H1 (cell line): ENCODE measurements at regions not wholly inside any gene's neighbourhood (a gene's known extent, or its start where the extent isn't known, plus 50 kb on each side); places are given as distances from the start of the nearest gene placed in this dataset.

Experiments
- CTCF ChIA-PET: fragments of 300-600 bp; sonication (Branson Sonifier 250); formaldehyde crosslinking; loops from one replicate; lab custom pipeline; 2021; ENCODE audit not compliant: partially characterized antibody; lab: Charles Lee
- POLR2A ChIA-PET: fragments of 300-600 bp; sonication (Branson Sonifier 250); formaldehyde crosslinking; loops from one replicate; lab custom pipeline; 2021; ENCODE audit warnings: inconsistent platforms; ENCODE audit not compliant: partially characterized antibody; lab: Charles Lee
- DNase-seq, 2 experiments: peaks; one replicate each; pipeline versions ENCODE4 v3.0.0 to v3.0.0-alpha.2; 2010 to 2022; ENCODE audit warnings: low spot score in 2 of 2, low read depth in 1 of 2, mixed read lengths in 1 of 2
- FAIRE-seq: peaks from 2 replicates; lab custom pipeline; 2011; peaks lifted over from hg19 to GRCh38; lab: Jason Lieb, UNC
- H2AFZ ChIP-seq: 2 replicates; pipeline ENCODE4 v1.8.1; 2012; ENCODE audit warnings: low read length, inconsistent platforms
- H2AK5ac ChIP-seq: 2 replicates; pipeline ENCODE4 v1.6.1; 2013; ENCODE audit warnings: low read depth, low read length
- H2BK120ac ChIP-seq: replicated peaks from 2 replicates; pipeline ENCODE3; 2013; ENCODE audit warnings: low read depth, low read length, inconsistent platforms
- H2BK12ac ChIP-seq: 2 replicates; pipeline ENCODE4 v1.6.1; 2013; ENCODE audit warnings: low read depth, low read length
- H2BK15ac ChIP-seq: 2 replicates; pipeline ENCODE4 v1.6.1; 2013; ENCODE audit warnings: low read length
- H2BK20ac ChIP-seq: 2 replicates; pipeline ENCODE4 v1.6.1; 2013; ENCODE audit warnings: low read length
- H2BK5ac ChIP-seq: 2 replicates; pipeline ENCODE4 v1.6.1; 2013; ENCODE audit warnings: low read depth, low read length
- H3K14ac ChIP-seq: 2 replicates; pipeline ENCODE4 v1.6.1; 2013; ENCODE audit warnings: inconsistent platforms; ENCODE audit not compliant: insufficient read length
- H3K18ac ChIP-seq: 2 replicates; pipeline ENCODE4 v1.6.1; 2013; ENCODE audit warnings: low read length; ENCODE audit errors: extremely low read depth
- H3K23ac ChIP-seq: 2 replicates; pipeline ENCODE4 v1.6.1; 2013; ENCODE audit warnings: inconsistent platforms; ENCODE audit not compliant: insufficient read length
- H3K23me2 ChIP-seq: 2 replicates; pipeline ENCODE4 v1.6.1; 2013; ENCODE audit warnings: low read depth, low read length
- H3K27ac ChIP-seq: 2 replicates; pipeline ENCODE4 v1.6.1; 2011; ENCODE audit warnings: low read depth, low read length, inconsistent platforms
- H3K27me3 ChIP-seq, 4 experiments: replicated peaks in 1 of 4; 1 replicate in 1 of 4; 2 replicates in 3 of 4; pipeline versions ENCODE4 v1.6.1 to v1.8.1; 2011 to 2013; ENCODE audit warnings: low read length in 3 of 4, mild to moderate bottlenecking in 3 of 4, inconsistent platforms in 2 of 4, mixed read lengths in 2 of 4, moderate library complexity in 1 of 4; ENCODE audit not compliant: control insufficient read depth in 3 of 4, insufficient read depth in 3 of 4; ENCODE audit errors: extremely low read depth in 1 of 4
- H3K36me3 ChIP-seq, 4 experiments: 2 replicates each; pipeline versions ENCODE4 v1.6.1 to v1.8.1; 2011 to 2013; ENCODE audit warnings: mild to moderate bottlenecking in 4 of 4, low read length in 3 of 4, moderate library complexity in 2 of 4, control low read depth in 1 of 4, inconsistent platforms in 1 of 4; ENCODE audit not compliant: insufficient read depth in 4 of 4, control insufficient read depth in 2 of 4
- H3K4ac ChIP-seq: replicated peaks from 2 replicates; pipeline ENCODE3; 2013; ENCODE audit warnings: low read length, low read depth, mixed read lengths, inconsistent platforms; ENCODE audit not compliant: insufficient read length
- H3K4me1 ChIP-seq, 4 experiments: replicated peaks in 1 of 4; 1 replicate in 1 of 4; 2 replicates in 3 of 4; pipeline versions ENCODE4 v1.6.1 to v1.8.1; 2011 to 2013; ENCODE audit warnings: low read length in 3 of 4, inconsistent platforms in 2 of 4, mixed read lengths in 1 of 4; ENCODE audit not compliant: insufficient read depth in 4 of 4, control insufficient read depth in 3 of 4
- H3K4me2 ChIP-seq, 2 experiments: 2 replicates each; pipeline versions ENCODE4 v1.6.1 to v1.8.1; 2011 to 2013; ENCODE audit warnings: low read depth in 2 of 2, low read length in 2 of 2, control low read depth in 1 of 2, inconsistent platforms in 1 of 2, mild to moderate bottlenecking in 1 of 2; ENCODE audit not compliant: insufficient read depth in 1 of 2
- H3K4me3 ChIP-seq, 4 experiments: fragments of 200-600, 300-600 bp in 1 of 4; sonication (generic), shearing (Covaris generic), sonication (Bioruptor Twin) in 1 of 4; 2 replicates each; pipeline versions ENCODE4 v1.5.1 to v1.8.1; 2011 to 2016; ENCODE audit warnings: low read length in 4 of 4, low read depth in 3 of 4, control low read depth in 2 of 4, inconsistent platforms in 2 of 4, mild to moderate bottlenecking in 2 of 4, mixed read lengths in 1 of 4, moderate library complexity in 1 of 4; ENCODE audit not compliant: insufficient read depth in 2 of 4; ENCODE audit errors: extremely low read depth in 1 of 4
- H3K56ac ChIP-seq: replicated peaks from 2 replicates; pipeline ENCODE3; 2013; ENCODE audit warnings: low read depth, mild to moderate bottlenecking, mixed read lengths, low read length, inconsistent platforms; ENCODE audit not compliant: insufficient read length
- H3K79me1 ChIP-seq: 2 replicates; pipeline ENCODE4 v1.6.1; 2013; ENCODE audit warnings: low read depth, low read length, control low read depth
- H3K79me2 ChIP-seq, 2 experiments: 2 replicates each; pipeline versions ENCODE4 v1.6.1 to v1.8.1; 2012 to 2013; ENCODE audit warnings: low read length in 2 of 2, mild to moderate bottlenecking in 2 of 2, inconsistent platforms in 1 of 2; ENCODE audit not compliant: insufficient read depth in 2 of 2, control insufficient read depth in 1 of 2
- H3K9ac ChIP-seq, 4 experiments: replicated peaks in 1 of 4; 1 replicate in 1 of 4; 2 replicates in 3 of 4; pipeline versions ENCODE4 v1.6.1 to v1.8.1; 2011 to 2013; ENCODE audit warnings: low read depth in 3 of 4, low read length in 3 of 4, control low read depth in 2 of 4, mild to moderate bottlenecking in 2 of 4, moderate library complexity in 2 of 4, inconsistent platforms in 1 of 4; ENCODE audit errors: extremely low read depth in 1 of 4
- H3K9me3 ChIP-seq, 2 experiments: 2 replicates each; pipeline versions ENCODE4 v1.6.1 to v1.8.1; 2012 to 2013; ENCODE audit warnings: mild to moderate bottlenecking in 2 of 2, moderate library complexity in 2 of 2, control low read depth in 1 of 2, inconsistent platforms in 1 of 2, low read depth in 1 of 2, low read length in 1 of 2, mixed read lengths in 1 of 2; ENCODE audit not compliant: insufficient read depth in 2 of 2
- H4K20me1 ChIP-seq, 2 experiments: replicated peaks in 1 of 2; 2 replicates each; pipeline versions ENCODE3 to v1.8.1; 2011 to 2013; ENCODE audit warnings: inconsistent platforms in 2 of 2, low read length in 2 of 2, mild to moderate bottlenecking in 1 of 2; ENCODE audit not compliant: insufficient read depth in 2 of 2, control insufficient read depth in 1 of 2
- H4K5ac ChIP-seq: 2 replicates; pipeline ENCODE4 v1.6.1; 2013; ENCODE audit warnings: low read length, low read depth, mixed read lengths, inconsistent platforms; ENCODE audit not compliant: insufficient read length
- H4K8ac ChIP-seq: 2 replicates; pipeline ENCODE4 v1.8.0; 2013; ENCODE audit warnings: mild to moderate bottlenecking, moderate library complexity, low read length, inconsistent platforms; ENCODE audit not compliant: insufficient read depth; ENCODE audit errors: extremely low read depth
- H4K91ac ChIP-seq: replicated peaks from 2 replicates; pipeline ENCODE3; 2013; ENCODE audit warnings: low read length, mixed read lengths, inconsistent platforms; ENCODE audit not compliant: insufficient read length
- BACH1 ChIP-seq: IDR thresholded peaks from 2 replicates; pipeline ENCODE4 v1.6.1; 2012; ENCODE audit warnings: low read length, improper control_type of control experiment
- BRCA1 ChIP-seq: IDR thresholded peaks from 2 replicates; pipeline ENCODE4 v1.6.1; 2012; ENCODE audit warnings: low read depth, low read length, improper control_type of control experiment
- GTF2F1 ChIP-seq: IDR thresholded peaks from 2 replicates; pipeline ENCODE4 v1.6.1; 2012; ENCODE audit warnings: low read depth, low read length, improper control_type of control experiment, borderline replicate concordance
- JUN ChIP-seq: IDR thresholded peaks from 2 replicates; pipeline ENCODE4 v1.6.1; 2011; ENCODE audit warnings: low read depth, mild to moderate bottlenecking, improper control_type of control experiment, low read length
- JUND ChIP-seq: IDR thresholded peaks from 2 replicates; pipeline ENCODE4 v1.6.1; 2011; ENCODE audit warnings: mild to moderate bottlenecking, improper control_type of control experiment, low read length
- MAFK ChIP-seq: IDR thresholded peaks from 2 replicates; pipeline ENCODE4 v1.6.1; 2012; ENCODE audit warnings: low read depth, mild to moderate bottlenecking, improper control_type of control experiment, low read length
- POLR2A ChIP-seq, 2 experiments: IDR thresholded peaks; 1 replicate in 1 of 2; 2 replicates in 1 of 2; pipeline ENCODE4 v1.6.1; 2011; ENCODE audit warnings: low read depth in 2 of 2, low read length in 2 of 2, mild to moderate bottlenecking in 2 of 2; ENCODE audit errors: control extremely low read depth in 1 of 2
- POLR2AphosphoS5 ChIP-seq: IDR thresholded peaks from 2 replicates; pipeline ENCODE4 v1.6.1; 2011; ENCODE audit warnings: low read depth, low read length
- POU5F1 ChIP-seq: IDR thresholded peaks from 2 replicates; pipeline ENCODE4 v1.6.1; 2011; ENCODE audit warnings: low read depth, mild to moderate bottlenecking, low read length, moderate library complexity
- RXRA ChIP-seq: IDR thresholded peaks from 2 replicates; pipeline ENCODE4 v1.6.1; 2011; ENCODE audit warnings: low read depth, mild to moderate bottlenecking, low read length, moderate library complexity; ENCODE audit not compliant: insufficient read depth
- SIX5 ChIP-seq: IDR thresholded peaks from 2 replicates; pipeline ENCODE4 v1.6.1; 2011; ENCODE audit warnings: mild to moderate bottlenecking, low read depth, low read length
- SP1 ChIP-seq: IDR thresholded peaks from 2 replicates; pipeline ENCODE4 v1.6.1; 2011; ENCODE audit warnings: low read depth, low read length
- SUZ12 ChIP-seq: fragments of 200-600 bp; sonication (generic); IDR thresholded peaks from 2 replicates; pipeline ENCODE4 v1.6.1; 2012; ENCODE audit warnings: mild to moderate bottlenecking, inconsistent platforms, low read length, moderate library complexity, mixed read lengths
- WGBS, 2 experiments: shearing (Covaris generic) in 1 of 2; methylation state at CpG; one replicate each; pipeline versions ENCODE4 v1.1.6 to v1.1.7; 2013 to 2015; ENCODE audit warnings: low lambda C conversion rate in 2 of 2, mixed read lengths in 2 of 2, inconsistent platforms in 1 of 2, low coverage in 1 of 2, missing lambda C conversion rate in 1 of 2; ENCODE audit not compliant: insufficient replicate concordance in 2 of 2, insufficient coverage in 1 of 2, insufficient read length in 1 of 2; ENCODE audit errors: extremely low coverage in 1 of 2, missing lambda C conversion rate in 1 of 2; 5-methylcytosine and 5-hydroxymethylcytosine counted together

DNA sequence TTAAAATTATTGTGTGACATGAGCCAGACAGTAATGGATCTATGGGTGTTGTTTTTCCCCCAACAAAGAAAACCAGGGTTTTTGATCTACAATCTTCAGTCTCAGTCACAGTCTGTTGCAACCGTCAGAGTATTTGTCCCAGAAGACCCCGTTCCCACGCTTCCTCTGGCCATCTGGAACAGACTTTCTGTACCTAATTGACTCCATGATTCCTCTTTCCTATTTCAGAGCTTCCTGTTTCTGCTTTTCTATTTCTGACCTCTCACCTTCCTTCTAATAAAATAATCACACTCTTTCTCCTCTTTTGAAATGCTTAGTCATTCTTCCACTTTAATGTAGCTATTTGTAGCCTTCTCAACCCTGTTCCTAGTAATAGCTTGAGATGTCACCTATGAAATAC, 1044.8 kb downstream of the DTWD2 start:
- Histone ChIP-seq H4K5ac (no peak overlapping the region), H3K23ac (no peak overlapping the region), H2AK5ac (no peak overlapping the region), H2BK5ac (no peak overlapping the region), H3K27ac (no peak overlapping the region), H2BK20ac (no peak overlapping the region), H3K14ac (no peak overlapping the region), H3K36me3 (no peaks in the 10 kb centered on the region), H3K79me2 (no peaks in the 10 kb centered on the region), H2AFZ (no peak overlapping the region; the same call in 1 of the 2 replicates), H3K9ac (no peak overlapping the region), H3K4me2 (no peak overlapping the region), H3K79me1 (no peaks in the 10 kb centered on the region), H2BK120ac (no peak overlapping the region), H3K9me3 (no peaks in the 10 kb centered on the region), H4K91ac (no peak overlapping the region), H4K20me1 (no peaks in the 10 kb centered on the region), H2BK12ac (no peak overlapping the region), H3K23me2 (no peaks in the 10 kb centered on the region; the same call in 1 of the 2 replicates), H3K4me1 (no peaks in the 10 kb centered on the region), H2BK15ac (no peak overlapping the region), H4K8ac (no peak overlapping the region), H3K18ac (no peak overlapping the region), H3K4ac (no peak overlapping the region), H3K4me3 (no peak overlapping the region), H3K27me3 (no peaks in the 10 kb centered on the region), H3K56ac (no peak overlapping the region)
- TF ChIP-seq SP1: no peak
- TF ChIP-seq GTF2F1: no peak
- no peak for TF ChIP-seq SIX5
- no peak for TF ChIP-seq JUND
- TF ChIP-seq RXRA: no peak
- TF ChIP-seq JUN: no peak
- TF ChIP-seq POU5F1: no peak
- no peak for TF ChIP-seq POLR2A (IDR thresholded peaks at IDR 0.05; ENCODE audit: control extremely low read depth in 1 of 2, low read depth in 2 of 2, low read length in 2 of 2)
- no peak for TF ChIP-seq BRCA1
- TF ChIP-seq POLR2AphosphoS5: no peak
- no peak for TF ChIP-seq SUZ12
- TF ChIP-seq BACH1: no peak
- TF ChIP-seq MAFK: no peak
- no peak for DNase-seq
- ChIA-PET POLR2A (no interaction called here), CTCF (no interaction called here)
- FAIRE-seq: no peak
- WGBS, 2 experiments: 56% methylated on average over 3 of the region's 3 CpGs; no CpG with 5 or more reads in 1 of the 2 experiments
